HPDE6-E6E7 (cell line): ENCODE measurements at regions not wholly inside any gene's neighbourhood (a gene's known extent, or its start where the extent isn't known, plus 50 kb on each side); places are given as distances from the start of the nearest gene placed in this dataset.
"Not testable (repeated sequence)": the region's sequence is repeated elsewhere in the genome, so short reads cannot be mapped to it uniquely, and the experiment has no call there.

ENCODE experiments used
- DNase-seq: peaks from one replicate; pipeline ENCODE4 v3.0.0; 2011; ENCODE audit warnings: missing footprints; ENCODE audit errors: extremely low spot score

DNA sequence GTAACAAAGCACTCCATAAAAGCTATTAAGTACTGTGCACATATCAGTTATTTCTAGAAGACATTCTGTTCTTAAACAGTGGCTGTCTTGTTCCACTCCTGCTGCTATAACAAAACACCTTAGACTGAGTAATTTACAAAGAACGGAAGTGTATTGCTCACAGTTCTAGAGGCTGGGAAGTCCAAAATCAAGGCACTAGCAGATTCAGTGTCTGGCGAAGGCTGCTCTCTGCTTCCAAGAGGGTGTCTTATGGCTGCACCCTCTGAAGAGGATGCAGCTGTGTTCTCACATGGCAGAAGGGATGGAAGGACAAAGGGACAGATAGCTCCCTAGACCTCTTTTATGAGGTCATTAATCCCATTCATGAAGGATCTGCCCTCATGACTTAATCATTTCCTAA lies 424.2 kb upstream of the ZMIZ1 start:
- no peak for DNase-seq

DNA sequence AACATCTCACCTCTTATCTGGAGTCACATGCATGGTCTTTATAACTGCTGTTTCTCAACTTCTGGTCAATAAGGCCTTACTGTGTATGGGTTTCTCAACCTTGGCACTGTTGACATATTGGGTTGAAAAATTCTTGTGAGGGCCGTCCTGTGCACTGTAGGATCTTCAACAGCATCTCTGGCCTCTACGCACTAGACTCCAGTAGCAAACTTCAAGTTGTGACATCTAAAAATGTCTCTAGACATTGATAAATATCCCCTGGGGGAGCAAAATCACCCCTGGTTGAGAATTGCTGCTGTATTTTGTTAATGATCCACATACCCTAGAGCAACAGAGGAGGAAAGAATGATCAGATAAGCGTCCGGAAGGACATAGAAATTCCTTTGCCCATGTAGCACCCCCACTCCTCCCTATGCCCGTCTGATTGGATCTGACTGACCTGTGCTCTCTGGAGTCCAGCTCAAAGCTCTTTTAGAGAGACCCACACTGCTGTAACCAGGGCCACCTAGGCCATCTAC lies 423.5 kb upstream of the ZMIZ1 start:
- DNase-seq: no peak

DNA sequence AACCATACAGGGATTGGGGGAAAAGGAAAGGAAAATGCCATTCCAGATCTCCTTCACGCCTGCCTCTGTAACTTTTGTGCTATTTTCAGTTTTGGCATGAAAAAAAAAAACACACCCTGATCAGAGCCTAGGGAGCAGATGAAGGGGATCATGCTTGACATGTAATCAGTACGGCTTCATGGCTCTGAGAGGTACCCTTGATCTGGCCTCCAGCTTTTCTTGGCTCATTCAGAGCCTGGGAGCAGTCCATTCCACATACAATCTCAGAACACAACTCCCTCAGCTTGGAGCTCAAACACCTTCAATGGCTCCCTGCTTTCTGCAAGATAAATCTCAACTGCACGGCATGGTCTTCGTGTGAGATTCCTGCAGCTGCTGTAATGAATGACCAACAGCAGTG lies 422.8 kb upstream of the ZMIZ1 start:
- no peak for DNase-seq

DNA sequence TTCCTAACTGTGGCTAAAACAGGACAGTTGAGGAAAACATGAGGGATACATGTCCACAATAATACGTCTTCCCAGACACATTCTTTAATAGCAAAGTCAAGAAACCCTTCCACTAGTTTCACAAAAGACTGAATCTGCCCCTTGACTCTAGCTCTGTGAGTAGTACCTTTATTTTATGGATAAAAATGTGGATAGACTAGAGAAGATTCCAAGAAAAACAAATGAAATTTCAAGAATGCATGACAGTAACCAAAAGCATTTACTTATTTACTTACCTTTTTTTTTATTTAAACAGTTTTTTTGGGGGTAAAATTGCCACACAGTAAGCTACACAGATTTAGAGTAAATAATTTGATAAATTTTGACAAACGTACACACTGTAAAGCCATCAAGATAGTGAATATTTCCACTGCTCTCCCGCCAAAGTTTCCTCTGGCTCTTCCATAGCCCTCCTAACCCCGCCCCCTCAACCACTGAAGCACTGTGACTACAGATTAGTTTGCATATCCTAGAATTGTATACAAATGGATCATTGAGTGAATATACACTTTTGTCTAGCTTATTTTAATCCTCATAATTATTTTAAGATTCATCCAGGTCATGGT lies 420.4 kb upstream of the ZMIZ1 start:
- DNase-seq: no peak

DNA sequence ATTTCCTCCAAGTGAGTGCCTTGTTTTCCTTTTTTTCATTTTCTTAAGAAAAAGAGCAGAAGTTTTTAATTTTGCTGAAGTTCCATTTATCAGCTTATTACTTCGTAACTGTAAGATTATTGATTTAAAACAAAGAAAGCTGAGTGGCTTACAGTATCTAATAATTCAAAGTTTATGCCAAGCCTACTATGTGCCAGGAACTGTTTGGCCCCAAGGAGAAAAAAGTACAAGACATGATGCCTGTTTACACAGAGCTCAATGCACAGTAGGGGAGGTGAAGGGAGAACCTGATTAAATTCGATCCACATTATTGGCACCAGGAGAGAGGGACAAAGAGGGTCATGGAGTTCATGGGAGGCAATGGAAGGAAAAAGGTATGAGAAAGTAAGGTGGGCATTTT lies 419.3 kb upstream of the ZMIZ1 start:
- DNase-seq: no peak

DNA sequence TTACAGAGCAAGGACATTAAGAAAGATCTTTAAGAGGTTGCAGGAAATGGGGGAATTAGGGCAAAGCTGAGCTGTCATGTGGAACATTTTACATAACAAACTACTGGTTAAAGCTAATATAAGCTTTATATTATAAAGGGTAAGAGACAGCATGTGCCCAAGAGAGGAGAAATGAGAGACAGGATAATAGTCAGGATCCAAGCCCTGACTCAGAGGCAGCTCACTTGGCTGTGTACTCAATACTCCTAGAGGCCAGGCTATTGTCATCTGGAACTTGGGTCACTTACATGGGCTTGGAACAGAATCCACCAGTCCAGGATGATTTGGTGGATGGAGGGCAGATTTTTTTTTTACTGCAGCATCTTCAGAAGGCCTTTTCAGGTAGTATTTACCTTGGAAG lies 418.6 kb upstream of the ZMIZ1 start:
- no peak for DNase-seq

DNA sequence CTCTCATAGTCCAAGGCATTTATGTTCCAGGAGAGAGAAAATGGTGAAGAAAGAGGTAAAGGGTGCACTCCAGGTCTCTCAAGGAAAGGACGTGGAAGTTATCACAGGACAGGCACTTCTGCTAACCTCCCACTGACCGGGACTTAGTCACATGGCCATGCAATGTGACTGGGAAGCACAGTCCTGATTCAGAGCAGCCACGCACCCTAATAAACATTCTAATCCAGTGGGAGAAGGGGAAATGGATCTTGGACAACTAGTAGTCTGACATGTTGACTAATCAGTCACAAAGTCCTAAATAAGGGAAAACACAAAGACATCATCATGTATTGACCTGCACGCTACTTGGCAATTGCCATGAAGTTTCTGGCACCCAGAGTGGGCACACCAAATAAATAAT lies 417.5 kb upstream of the ZMIZ1 start:
- no peak for DNase-seq

DNA sequence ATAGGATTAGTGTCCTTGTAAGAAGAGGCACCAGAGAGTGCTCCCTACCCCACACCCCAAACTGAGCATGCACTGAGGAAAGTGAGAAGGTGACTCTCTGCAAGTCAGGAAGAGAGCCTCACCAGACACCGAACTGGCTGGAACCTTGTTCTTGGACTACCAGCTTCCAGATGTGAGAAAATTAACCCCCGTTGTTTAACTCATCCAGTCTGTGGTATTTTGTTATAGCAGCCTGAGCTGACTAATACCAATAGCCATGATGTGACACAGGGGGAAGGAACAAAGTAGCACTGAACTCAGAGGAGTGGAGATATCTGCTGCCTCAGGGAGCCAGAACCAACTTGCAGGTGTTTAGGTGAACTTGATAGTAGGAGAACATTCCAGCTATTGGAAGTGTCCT lies 415.2 kb upstream of the ZMIZ1 start:
- DNase-seq: no peak

DNA sequence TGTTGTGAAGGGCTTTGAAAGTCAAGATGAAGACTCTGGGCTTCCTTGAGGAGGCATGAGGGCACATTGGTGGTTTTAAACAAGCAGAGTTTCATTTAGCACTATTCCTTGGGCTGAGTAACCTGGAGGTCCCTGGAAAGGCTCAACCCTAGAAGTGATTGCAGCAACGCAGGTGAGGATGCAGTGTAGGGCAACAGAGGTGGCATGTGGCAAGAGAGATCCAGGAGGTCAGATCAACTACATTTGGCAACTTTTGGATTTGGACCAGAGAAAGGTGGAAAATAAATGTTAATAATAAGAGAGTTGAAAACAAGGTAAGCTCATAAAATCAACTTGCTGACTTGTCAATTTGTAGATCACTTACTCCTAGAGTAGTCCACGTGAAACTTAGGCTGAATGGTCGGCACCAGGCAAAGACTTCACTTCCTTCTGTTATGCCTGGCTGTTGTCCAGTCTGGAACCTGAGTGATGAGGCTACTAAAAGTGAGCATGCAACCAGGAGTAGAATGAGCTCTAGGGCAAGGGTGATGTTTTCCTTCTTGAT lies 414.6 kb upstream of the ZMIZ1 start:
- no peak for DNase-seq

DNA sequence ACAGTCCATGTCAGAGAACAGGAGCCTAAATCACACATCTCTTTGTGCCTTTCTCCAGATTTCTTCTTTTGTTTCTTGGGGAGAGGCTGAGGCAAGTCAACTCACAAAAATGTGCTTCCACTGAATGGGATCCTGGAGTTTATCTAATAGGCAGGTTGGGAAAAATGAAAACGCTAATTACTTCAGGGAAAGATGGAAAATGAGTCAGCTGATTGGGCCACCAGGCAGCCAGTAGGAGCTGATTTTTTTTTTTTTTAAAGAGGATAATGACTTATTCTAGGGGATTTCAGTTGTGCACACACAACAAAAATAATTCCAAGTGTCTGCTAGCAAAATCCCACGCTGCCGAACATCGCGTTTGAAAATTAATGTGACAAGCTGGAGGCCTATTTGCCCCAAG lies 412.8 kb upstream of the ZMIZ1 start:
- no peak for DNase-seq

DNA sequence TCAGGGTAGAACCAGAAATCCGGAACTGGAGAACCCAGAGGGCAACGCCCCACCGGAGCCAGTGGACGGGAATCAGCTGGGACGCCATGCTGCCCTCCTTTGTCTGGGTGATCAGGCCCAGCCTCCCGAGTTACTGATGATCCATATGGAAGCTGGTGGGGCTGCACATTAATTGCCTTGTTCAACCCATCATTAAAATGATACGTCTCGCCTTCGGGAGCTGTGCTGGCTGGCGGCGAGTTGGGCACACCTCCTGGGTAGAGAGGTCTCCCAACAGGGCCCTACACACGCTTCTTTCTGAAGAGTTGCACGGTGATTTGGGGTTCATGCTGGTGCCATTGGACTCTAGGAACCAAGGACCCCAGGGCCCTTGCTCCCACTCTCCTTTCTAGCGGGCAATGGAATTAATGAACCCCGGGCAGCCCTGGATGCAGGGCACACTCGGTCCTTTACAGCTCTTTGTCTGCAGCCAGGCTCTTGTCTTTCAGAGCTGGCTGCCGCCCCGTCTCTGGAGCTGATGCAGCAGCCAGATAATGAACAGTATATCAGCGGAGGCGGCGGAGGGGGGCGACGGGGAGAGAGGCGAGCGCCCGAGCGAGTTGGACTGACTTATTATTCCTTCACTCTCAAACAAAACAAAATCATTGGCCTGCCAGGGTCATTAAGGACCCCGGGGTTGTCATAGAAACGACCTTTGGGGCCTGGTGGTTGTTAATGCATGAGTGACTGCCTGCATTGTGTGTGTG lies 412.2 kb upstream of the ZMIZ1 start:
- no peak for DNase-seq

DNA sequence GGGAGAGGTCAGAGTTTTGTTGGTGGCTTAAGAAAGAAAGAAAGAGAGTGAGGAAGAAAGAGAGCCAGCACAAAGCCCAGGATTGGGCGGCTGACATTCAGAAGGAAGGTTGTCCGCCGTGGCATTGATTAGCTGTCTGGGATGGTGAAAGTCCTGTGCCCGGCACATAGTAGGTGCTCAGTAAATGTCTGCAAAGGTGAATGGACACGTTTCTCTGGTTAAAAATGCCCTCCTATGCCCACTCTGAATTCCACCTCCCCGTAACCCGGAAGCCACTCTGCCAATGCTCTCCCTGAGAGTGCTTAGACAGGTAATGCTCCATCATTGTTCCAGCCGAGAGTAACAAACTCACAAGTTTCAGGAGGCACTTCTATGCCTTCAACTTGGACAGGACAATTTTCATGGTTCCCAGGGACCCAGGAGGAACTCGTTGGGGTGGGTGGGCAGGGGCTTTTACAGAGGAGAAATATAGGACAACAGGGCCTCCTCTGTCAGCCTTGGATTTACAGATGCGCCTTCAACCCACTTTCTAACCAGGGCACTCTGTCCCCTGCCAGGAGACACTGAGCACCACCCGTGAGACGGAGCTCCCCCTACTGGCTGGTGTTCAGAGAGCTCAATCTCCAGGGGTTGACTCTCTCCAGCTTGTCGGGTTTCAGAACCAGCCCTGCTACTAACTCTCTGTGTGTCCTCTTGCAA lies 411.5 kb upstream of the ZMIZ1 start:
- DNase-seq: peak; percentile 51

DNA sequence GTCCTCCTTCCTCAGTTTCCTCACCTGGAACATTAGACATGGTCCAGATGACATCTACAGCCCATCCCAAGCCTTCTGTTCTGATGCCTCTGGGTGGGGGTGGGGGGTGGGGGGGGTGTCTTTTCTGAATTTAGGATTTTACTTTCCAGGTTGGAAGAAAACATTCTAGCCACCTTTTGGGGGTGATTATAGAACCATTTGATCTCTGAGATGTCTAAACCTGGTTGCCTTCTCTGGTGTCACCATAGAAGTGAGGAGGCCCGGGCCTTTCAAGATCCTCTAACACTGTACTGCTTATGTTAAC lies 411.0 kb upstream of the ZMIZ1 start:
- DNase-seq: no peak

DNA sequence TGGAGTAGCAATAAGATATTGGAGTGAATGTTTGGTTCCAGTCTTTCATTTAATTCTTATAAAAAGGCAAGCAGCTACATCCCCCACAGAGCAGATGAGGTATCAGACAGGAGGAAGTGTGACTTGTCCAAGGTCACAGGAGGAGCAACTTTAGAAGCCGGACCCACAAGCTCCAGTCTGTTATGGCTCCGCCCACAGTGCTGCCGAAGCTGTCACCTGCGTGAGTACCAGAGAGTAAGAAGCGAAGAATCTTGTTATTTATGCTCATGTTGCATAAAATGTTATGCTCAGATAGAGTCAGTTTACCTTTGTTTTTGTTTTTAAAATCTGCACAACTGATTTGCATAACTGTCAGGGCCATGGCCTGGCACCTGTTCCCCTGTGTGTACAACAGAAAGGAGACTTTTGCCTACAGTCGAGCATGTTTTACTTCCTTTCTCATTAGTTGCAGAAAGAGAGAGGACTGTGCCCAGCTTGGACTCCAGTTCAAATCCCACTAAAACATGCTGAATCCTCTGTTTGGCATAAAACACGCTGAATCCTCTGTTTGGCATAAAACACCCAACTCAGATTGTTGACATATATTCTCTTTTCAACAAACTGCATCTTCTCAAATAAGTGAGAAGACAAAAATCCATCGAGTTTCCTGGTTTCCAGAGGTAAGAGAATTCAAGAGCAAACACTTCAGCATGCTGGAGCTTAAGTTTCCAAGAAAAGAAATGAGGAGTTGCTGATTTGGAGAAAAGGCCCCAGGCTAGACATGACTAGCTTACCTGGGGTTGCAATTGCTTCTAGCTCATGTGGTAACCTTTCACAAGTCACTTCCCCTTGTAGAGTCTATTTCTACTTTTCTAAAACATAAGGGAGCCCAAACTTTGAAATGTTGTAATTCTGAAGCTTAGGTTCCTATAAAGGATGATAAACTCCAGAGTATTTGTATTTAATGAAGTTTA lies 409.8 kb upstream of the ZMIZ1 start:
- no peak for DNase-seq

DNA sequence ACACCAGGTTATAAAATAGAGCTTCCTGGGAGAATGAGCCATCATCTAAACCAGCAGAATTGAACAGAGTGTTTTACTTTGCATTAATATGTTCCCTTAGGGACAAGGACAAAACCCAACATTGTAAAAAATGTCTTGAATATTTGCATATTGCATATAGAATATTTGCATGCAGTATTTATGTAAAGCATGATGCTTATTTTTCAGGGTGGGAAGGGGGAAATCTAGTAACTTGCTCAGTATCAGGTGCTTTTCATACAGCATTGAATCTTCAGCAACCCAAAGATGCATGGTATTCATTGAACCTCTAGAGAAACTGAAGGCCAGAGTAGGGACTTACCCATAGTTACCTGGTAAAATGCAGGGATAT lies 409.2 kb upstream of the ZMIZ1 start:
- DNase-seq: no peak

DNA sequence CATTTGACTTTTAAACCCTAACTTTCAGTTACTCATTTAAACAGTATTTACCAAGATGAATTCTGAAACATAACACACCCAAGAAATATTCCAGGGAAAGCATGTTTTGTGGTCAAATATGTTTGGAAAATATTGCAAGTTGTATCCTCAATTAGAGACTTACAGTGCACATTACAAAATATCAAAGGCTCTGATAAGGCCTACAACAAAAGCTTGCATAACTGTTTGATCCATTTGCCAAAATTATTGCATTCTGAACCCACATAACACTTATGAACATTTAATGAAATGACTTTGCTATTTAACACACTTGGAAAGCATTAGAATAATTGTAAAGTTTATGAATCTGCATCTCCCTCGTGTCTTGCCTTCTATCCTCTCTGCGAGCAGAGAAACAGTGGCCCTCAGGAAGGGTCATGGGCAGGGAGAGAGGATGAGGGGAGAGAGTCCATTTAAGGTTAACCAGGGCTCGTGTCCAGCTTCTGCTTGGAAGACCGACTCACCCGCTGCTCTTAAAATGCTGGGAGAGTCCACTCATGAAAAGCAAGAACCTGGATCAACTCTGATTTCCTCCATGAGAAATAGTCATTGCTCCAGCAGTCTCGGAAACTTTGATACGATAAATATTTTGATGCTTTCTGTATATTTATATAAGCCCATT lies 408.2 kb upstream of the ZMIZ1 start:
- DNase-seq: no peak

DNA sequence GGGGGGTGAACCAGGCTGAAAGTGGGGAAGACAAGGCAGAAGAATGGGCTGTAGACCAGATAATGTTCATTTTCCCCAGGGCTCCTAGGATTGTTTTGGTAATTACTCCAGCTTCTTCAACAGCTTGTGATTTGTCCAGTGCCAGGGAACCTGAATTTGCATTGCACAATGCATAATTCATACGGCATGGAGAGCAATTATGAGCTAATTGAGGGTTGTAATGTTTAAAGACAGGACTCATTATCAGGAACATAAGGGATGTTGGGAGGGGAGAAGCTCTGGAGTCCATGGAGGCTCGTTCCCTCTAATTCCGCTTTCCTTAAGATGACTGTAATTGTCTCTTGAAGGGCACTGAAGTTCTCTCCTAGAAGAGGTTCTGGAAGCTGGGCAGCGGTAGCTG lies 405.0 kb upstream of the ZMIZ1 start:
- DNase-seq: no peak

DNA sequence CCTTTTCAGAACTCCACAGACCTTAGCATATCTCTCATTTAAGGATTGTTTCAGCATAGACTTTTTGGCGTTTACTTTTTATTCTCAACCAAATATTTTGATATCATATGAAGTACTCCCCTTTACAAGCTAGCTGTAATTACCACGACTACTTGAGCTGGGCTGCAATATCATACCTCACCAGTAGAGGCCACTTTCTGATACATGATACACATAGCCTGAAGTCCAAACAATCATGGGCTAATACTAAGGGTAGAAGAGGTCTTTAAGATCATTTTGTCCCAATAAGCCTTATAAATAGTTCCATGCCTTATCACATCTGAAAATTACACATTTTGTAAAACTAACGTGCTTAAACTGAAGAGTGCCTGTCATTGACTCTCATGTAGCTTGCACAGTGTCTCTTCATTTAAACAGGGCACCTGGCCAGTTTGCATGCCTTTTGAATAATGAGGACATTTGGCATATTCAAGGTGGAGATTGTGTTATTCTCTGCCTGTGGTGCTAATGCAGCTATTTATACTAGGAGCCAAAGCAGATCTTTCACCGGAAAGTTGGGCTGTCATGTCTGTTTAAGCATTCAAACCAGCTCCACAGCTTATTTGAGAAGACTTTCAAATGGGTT lies 403.7 kb upstream of the ZMIZ1 start:
- DNase-seq: no peak

DNA sequence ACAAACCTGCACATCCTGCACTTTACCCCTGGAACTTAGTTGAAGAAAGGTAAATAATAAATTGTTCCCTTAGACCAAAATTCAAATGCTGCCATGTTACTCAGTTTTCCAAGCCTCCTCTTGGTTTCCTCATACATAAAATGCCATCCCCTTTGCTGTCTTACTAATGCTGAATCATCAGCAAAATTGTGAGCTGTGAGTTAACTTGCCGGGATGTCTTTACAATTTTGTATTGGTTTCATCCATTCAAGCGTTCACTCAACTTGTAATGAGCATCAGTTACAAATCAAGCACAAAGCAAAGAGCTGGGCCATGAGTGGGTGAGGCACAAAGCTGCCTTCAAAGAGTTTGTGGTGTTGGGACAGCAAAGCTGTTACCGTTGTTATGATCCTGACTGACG lies 395.8 kb upstream of the ZMIZ1 start:
- no peak for DNase-seq

DNA sequence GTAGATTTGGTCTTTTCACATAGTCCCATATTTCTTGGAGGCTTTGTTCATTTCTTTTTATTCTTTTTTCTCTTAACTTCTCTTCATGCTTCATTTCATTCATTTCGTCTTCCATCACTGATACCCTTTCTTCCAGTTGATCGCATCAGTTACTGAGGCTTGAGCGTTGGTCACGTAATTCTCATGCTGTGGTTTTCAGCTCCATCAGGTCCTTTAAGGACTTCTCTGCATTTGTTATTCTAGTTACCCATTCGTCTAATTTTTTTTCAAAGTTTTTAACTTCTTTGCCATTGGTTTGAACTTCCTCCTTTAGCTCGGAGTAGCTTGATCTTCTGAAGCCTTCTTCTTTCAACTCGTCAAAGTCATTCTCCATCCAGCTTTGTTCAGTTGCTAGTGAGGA lies 387.6 kb upstream of the ZMIZ1 start:
- not testable (repeated sequence) for DNase-seq

DNA sequence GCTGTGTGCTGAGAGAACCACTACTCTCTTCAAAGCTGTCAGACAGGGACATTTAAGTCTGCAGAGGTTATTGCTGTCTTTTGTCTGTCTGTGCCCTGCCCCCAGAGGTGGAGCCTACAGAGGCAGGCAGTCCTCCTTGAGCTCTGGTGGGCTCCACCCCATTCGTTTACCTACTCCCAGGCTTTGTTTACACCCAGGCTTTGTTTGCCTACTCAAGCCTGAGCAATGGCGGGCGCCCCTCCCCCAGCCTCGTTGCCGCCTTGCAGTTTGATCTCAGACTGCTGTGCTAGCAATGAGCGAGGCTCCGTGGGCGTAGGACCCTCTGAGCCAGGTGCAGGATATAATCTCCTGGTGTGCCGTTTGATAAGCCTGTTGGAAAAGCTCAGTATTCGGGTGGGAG lies 386.8 kb upstream of the ZMIZ1 start:
- not testable (repeated sequence) for DNase-seq
